ENCODE measurements at regions not wholly inside any gene's neighbourhood (a gene's known extent, or its start where the extent isn't known, plus 50 kb on each side); places are given as distances from the start of the nearest gene placed in this dataset.
A peak's percentile ranks its signal among the peaks of the same experiment; 100 is the strongest.

DNA sequence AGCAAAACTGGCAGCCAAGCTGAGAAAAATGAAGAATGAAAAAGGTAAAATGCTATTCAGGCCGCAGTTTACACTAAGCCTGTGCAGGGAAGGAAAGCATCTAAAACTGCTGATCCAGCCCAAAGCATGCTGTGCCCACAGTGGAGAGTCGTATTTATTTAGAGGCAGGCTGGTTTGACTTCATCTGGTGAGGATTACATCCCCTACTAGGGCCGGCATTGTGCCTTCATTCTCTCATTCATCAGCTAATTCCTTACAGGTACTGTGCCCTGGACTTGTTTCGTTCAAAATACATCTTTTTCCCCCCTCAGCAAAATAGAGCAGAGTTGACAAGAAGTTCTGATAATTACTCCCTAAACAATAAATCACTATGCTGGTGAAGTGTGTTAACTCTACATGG lies 137.5 kb upstream of the DAP start:
- Mint-ChIP-seq H3K4me1 (peaks cover 29% of the 10 kb centered on the region), H3K27ac (ENCODE audit: unreplicated experiment) (no peak overlapping the region), H3K9me3 (peaks cover 6% of the 10 kb centered on the region), H3K36me3 (ENCODE audit: low read depth) (no peaks in the 10 kb centered on the region), H3K27me3 (ENCODE audit: low read depth) (no peaks in the 10 kb centered on the region), H3K4me3 (no peak overlapping the region)
- TF ChIP-seq, protein P1, sequence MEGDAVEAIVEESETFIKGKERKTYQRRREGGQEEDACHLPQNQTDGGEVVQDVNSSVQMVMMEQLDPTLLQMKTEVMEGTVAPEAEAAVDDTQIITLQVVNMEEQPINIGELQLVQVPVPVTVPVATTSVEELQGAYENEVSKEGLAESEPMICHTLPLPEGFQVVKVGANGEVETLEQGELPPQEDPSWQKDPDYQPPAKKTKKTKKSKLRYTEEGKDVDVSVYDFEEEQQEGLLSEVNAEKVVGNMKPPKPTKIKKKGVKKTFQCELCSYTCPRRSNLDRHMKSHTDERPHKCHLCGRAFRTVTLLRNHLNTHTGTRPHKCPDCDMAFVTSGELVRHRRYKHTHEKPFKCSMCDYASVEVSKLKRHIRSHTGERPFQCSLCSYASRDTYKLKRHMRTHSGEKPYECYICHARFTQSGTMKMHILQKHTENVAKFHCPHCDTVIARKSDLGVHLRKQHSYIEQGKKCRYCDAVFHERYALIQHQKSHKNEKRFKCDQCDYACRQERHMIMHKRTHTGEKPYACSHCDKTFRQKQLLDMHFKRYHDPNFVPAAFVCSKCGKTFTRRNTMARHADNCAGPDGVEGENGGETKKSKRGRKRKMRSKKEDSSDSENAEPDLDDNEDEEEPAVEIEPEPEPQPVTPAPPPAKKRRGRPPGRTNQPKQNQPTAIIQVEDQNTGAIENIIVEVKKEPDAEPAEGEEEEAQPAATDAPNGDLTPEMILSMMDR (conservative IDR thresholded peaks at IDR 0.05): no peak
- no peak for DNase-seq (ENCODE audit: low read depth, low spot score)

DNA sequence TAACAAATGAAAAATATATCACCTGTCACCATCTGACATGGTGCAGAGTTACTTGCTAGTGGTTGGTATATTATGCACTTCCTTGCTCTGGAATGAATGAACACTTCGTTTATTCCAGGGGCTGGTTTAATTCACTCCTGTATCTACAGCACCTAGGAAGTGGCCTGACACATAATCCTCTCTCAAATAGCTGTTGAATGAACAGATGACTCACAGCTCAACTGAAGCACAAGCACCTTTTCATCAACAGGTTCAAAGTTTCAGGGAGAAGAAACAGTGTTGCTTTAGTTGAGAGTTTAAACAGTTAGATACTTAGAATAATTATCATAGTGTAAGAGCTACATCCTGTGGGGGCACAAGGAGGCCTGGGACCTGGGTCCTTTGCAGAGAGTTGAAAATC lies 135.0 kb upstream of the DAP start:
- Mint-ChIP-seq H3K9me3 (peaks cover 6% of the 10 kb centered on the region), H3K4me1 (peaks cover 24% of the 10 kb centered on the region), H3K4me3 (no peak overlapping the region), H3K27me3 (ENCODE audit: low read depth) (no peaks in the 10 kb centered on the region), H3K36me3 (ENCODE audit: low read depth) (no peaks in the 10 kb centered on the region), H3K27ac (ENCODE audit: unreplicated experiment) (peak overlapping the region; percentile 68)
- DNase-seq (ENCODE audit: low read depth, low spot score): no peak
- TF ChIP-seq, protein P1 (conservative IDR thresholded peaks at IDR 0.05): no peak

DNA sequence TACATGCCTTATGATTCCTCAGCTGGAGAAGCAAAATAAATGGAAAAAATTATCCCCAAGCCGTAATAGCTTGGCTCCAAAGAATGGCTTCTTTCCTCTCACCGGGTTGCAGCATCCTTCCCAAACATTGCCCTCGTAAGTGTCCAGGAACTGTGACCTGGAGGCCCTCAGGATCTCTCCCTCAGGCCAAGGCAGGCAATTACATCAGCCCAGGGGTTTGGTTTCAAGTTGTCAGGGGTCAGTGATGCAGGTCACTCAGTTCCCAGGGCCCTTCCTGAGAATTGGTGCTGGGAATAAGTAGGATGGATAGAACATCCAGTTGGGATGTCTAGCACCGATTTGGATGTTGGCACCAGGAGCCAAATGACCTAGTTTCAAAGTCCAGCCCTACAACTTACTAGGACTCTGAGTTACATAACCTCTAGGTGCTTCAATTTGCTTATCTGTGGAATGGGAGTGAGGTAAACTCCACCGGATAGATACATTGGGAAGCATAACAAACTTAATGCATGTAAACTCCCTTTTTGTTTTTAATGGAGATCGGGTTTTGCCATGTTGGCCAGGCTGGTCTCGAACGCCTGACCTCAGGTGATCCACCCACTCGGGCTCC lies 133.5 kb upstream of the DAP start:
- TF ChIP-seq, protein P1 (conservative IDR thresholded peaks at IDR 0.05): no peak
- no peak overlapping the region for H3K4me3 Mint-ChIP-seq
- peaks cover 20% of the 10 kb centered on the region for H3K4me1 Mint-ChIP-seq
- peaks cover 2% of the 10 kb centered on the region for H3K36me3 Mint-ChIP-seq (ENCODE audit: low read depth)
- H3K27ac Mint-ChIP-seq (ENCODE audit: unreplicated experiment): no peak overlapping the region
- no peaks in the 10 kb centered on the region for H3K27me3 Mint-ChIP-seq (ENCODE audit: low read depth)
- no peak for DNase-seq (ENCODE audit: low read depth, low spot score)
- H3K9me3 Mint-ChIP-seq: peaks cover 6% of the 10 kb centered on the region

DNA sequence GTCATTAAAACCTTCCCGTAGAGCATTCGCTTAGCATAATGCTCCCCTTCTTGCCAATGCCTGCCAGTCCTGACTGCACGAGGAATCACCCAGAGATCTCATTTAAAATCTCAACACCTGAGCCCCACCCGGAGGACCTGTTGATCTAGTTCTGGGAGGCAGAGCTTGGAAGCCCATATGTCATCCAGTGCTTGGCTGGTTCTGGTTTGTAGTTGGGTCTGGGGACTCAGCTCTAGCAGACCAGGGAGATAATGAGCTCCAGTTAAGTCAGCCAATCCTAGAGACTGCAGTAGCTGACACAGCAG lies 131.8 kb upstream of the DAP start:
- TF ChIP-seq, protein P1 (conservative IDR thresholded peaks at IDR 0.05): no peak
- Mint-ChIP-seq H3K27ac (ENCODE audit: unreplicated experiment) (peak overlapping the region; percentile 21), H3K4me3 (no peak overlapping the region), H3K9me3 (peaks cover 6% of the 10 kb centered on the region), H3K4me1 (peaks cover 20% of the 10 kb centered on the region), H3K27me3 (ENCODE audit: low read depth) (no peaks in the 10 kb centered on the region), H3K36me3 (ENCODE audit: low read depth) (peaks cover 2% of the 10 kb centered on the region)
- DNase-seq (ENCODE audit: low read depth, low spot score): no peak

DNA sequence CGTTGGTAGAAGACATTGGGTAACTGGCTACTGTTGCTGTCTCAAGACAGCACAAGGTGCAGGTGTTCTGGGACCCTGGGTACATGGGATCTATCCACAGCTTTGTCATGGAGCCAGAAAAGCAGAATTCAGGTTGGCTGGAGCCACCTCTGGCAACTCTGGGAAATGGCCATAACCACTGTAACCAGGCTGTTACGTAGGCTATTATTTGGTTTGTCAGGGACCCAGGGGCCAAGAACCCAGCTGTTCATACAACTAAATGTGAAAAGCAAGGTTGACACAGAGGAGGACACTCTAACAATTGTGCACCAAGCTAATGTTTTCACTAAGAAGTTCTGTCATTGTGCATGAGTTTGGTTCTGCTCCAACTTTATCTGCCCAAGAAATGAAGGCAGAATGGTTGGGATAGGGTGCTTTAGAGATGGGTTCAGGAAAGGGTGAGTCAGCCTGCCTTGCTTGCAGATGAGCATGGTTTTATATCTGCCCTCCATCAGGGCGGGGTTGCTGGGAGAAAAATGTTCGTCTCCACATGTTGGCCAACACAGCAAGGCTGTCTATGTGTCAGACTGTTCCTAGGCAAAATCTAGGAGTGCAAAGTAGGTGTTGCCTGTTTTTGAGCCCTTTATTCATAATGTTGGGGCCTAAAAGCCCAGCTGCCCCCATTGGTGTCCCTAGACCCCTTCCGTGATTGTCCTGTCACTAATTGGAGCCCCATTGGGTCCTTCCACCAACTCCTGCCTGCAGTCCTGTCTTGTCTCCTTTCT lies 131.3 kb upstream of the DAP start:
- no peak overlapping the region for H3K4me3 Mint-ChIP-seq
- no peak for DNase-seq (ENCODE audit: low read depth, low spot score)
- H3K27me3 Mint-ChIP-seq (ENCODE audit: low read depth): no peaks in the 10 kb centered on the region
- H3K27ac Mint-ChIP-seq (ENCODE audit: unreplicated experiment): no peak overlapping the region
- peaks cover under 1% of the 10 kb centered on the region for H3K9me3 Mint-ChIP-seq
- TF ChIP-seq, protein P1 (conservative IDR thresholded peaks at IDR 0.05): no peak
- H3K36me3 Mint-ChIP-seq (ENCODE audit: low read depth): peaks cover 2% of the 10 kb centered on the region
- peaks cover 20% of the 10 kb centered on the region for H3K4me1 Mint-ChIP-seq

Measured in neural crest cell (in vitro differentiated cells).